ENCODE measurements at regions not wholly inside any gene's neighbourhood (a gene's known extent, or its start where the extent isn't known, plus 50 kb on each side); places are given as distances from the start of the nearest gene placed in this dataset.

DNA sequence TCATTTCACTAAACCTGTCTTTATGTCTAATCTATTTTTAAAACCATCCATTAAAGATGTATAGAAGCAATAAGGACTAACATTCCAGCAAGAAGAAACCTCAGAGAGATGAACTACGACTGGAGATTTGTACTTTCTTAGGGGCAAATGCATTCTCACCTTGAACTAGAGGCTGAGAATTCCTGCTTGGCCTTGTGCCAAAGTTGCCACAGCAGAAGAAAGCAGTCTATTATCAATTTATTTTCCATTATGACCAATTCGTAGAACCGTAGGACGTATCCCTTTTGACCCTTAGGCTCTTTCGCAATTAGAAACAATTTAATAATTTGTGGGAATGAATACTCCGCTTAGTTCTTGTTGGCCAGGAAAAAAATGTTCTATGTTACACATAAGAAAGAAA lies 1647.4 kb upstream of the CDH9 start:
- no peaks in the 10 kb centered on the region for H3K4me1 ChIP-seq (ENCODE audit: control insufficient read depth, extremely low read depth, insufficient read depth, low read length)
- H2AFZ ChIP-seq (ENCODE audit: low read length): no peak overlapping the region
- H3K4me3 ChIP-seq (replicated peaks in 1 of 4; ENCODE audit: control extremely low read depth in 1 of 4, insufficient read depth in 1 of 4, low read depth in 3 of 4, low read length in 4 of 4): no peak overlapping the region
- no peak overlapping the region for H3K4me2 ChIP-seq (ENCODE audit: extremely low read depth, insufficient read depth, low read length)
- H3K27ac ChIP-seq (ENCODE audit: insufficient read depth, low read length): no peak overlapping the region
- no peak for DNase-seq (ENCODE audit: low read depth in 2 of 2)
- TF ChIP-seq CTCF (conservative IDR thresholded peaks at IDR 0.05 in 1 of 2, IDR thresholded peaks at IDR 0.05 in 1 of 2; ENCODE audit: low read depth in 1 of 2, low read length in 2 of 2) (no peak), EZH2 (IDR thresholded peaks at IDR 0.05; ENCODE audit: low read length, missing control alignments) (no peak)
- H3K79me2 ChIP-seq (ENCODE audit: control insufficient read depth, insufficient read depth, low read length): no peaks in the 10 kb centered on the region
- no peaks in the 10 kb centered on the region for H3K27me3 ChIP-seq (ENCODE audit: control insufficient read depth, insufficient read depth, low read length)
- no peaks in the 10 kb centered on the region for H3K9me3 ChIP-seq (ENCODE audit: control insufficient read depth, insufficient read depth, low read depth, low read length)
- H3K9ac ChIP-seq (ENCODE audit: insufficient read depth, low read length): no peak overlapping the region
- no peaks in the 10 kb centered on the region for H4K20me1 ChIP-seq (ENCODE audit: control insufficient read depth, extremely low read depth, insufficient read depth, low read length)
- H3K36me3 ChIP-seq (ENCODE audit: control insufficient read depth, insufficient read depth, low read length): no peaks in the 10 kb centered on the region

GRCh38 chr5:28678899-28679298 lies 1640.5 kb upstream of the CDH9 start:
- Histone ChIP-seq H3K36me3 (ENCODE audit: control insufficient read depth, insufficient read depth, low read length) (no peaks in the 10 kb centered on the region), H3K79me2 (ENCODE audit: control insufficient read depth, insufficient read depth, low read length) (no peaks in the 10 kb centered on the region), H3K4me3 (replicated peaks in 1 of 4; ENCODE audit: control extremely low read depth in 1 of 4, insufficient read depth in 1 of 4, low read depth in 3 of 4, low read length in 4 of 4) (no peak overlapping the region), H3K4me2 (ENCODE audit: extremely low read depth, insufficient read depth, low read length) (no peak overlapping the region), H2AFZ (ENCODE audit: low read length) (no peak overlapping the region), H3K9me3 (ENCODE audit: control insufficient read depth, insufficient read depth, low read depth, low read length) (no peaks in the 10 kb centered on the region), H3K27ac (ENCODE audit: insufficient read depth, low read length) (no peak overlapping the region), H3K27me3 (ENCODE audit: control insufficient read depth, insufficient read depth, low read length) (no peaks in the 10 kb centered on the region), H3K4me1 (ENCODE audit: control insufficient read depth, extremely low read depth, insufficient read depth, low read length) (no peaks in the 10 kb centered on the region), H3K9ac (ENCODE audit: insufficient read depth, low read length) (no peak overlapping the region), H4K20me1 (ENCODE audit: control insufficient read depth, extremely low read depth, insufficient read depth, low read length) (no peaks in the 10 kb centered on the region)
- no peak for TF ChIP-seq EZH2 (IDR thresholded peaks at IDR 0.05; ENCODE audit: low read length, missing control alignments)
- no peak for TF ChIP-seq CTCF (conservative IDR thresholded peaks at IDR 0.05 in 1 of 2, IDR thresholded peaks at IDR 0.05 in 1 of 2; ENCODE audit: low read depth in 1 of 2, low read length in 2 of 2)
- no peak for DNase-seq (ENCODE audit: low read depth in 2 of 2)

- H3K9me3 ChIP-seq (ENCODE audit: control insufficient read depth, insufficient read depth, low read depth, low read length): no peaks in the 10 kb centered on the region
- H3K27ac ChIP-seq (ENCODE audit: insufficient read depth, low read length): no peak overlapping the region
- H3K4me2 ChIP-seq (ENCODE audit: extremely low read depth, insufficient read depth, low read length): no peak overlapping the region
- no peaks in the 10 kb centered on the region for H3K36me3 ChIP-seq (ENCODE audit: control insufficient read depth, insufficient read depth, low read length)
- H3K4me1 ChIP-seq (ENCODE audit: control insufficient read depth, extremely low read depth, insufficient read depth, low read length): no peaks in the 10 kb centered on the region
- H3K27me3 ChIP-seq (ENCODE audit: control insufficient read depth, insufficient read depth, low read length): no peaks in the 10 kb centered on the region
- H4K20me1 ChIP-seq (ENCODE audit: control insufficient read depth, extremely low read depth, insufficient read depth, low read length): no peaks in the 10 kb centered on the region
- TF ChIP-seq CTCF (conservative IDR thresholded peaks at IDR 0.05 in 1 of 2, IDR thresholded peaks at IDR 0.05 in 1 of 2; ENCODE audit: low read depth in 1 of 2, low read length in 2 of 2) (no peak), EZH2 (IDR thresholded peaks at IDR 0.05; ENCODE audit: low read length, missing control alignments) (no peak)
- H3K9ac ChIP-seq (ENCODE audit: insufficient read depth, low read length): no peak overlapping the region
- no peak overlapping the region for H3K4me3 ChIP-seq (replicated peaks in 1 of 4; ENCODE audit: control extremely low read depth in 1 of 4, insufficient read depth in 1 of 4, low read depth in 3 of 4, low read length in 4 of 4)
- H3K79me2 ChIP-seq (ENCODE audit: control insufficient read depth, insufficient read depth, low read length): no peaks in the 10 kb centered on the region
- H2AFZ ChIP-seq (ENCODE audit: low read length): no peak overlapping the region
- DNase-seq (ENCODE audit: low read depth in 2 of 2): no peak
Observed at GRCh38 chr5:28666110-28666509, 1627.7 kb upstream of the CDH9 start.

Measured in fibroblast of lung (primary cell).